ENCODE measurements at regions not wholly inside any gene's neighbourhood (a gene's known extent, or its start where the extent isn't known, plus 50 kb on each side); places are given as distances from the start of the nearest gene placed in this dataset.

GRCh38 chr11:21948876-21949275 lies 244.0 kb upstream of the ANO5 start:
- Histone ChIP-seq H3K79me2 (ENCODE audit: control insufficient read depth, insufficient read depth, low read length) (no peaks in the 10 kb centered on the region), H3K27ac (ENCODE audit: extremely low read depth, low read depth, low read length) (no peak overlapping the region), H2AFZ (ENCODE audit: low read depth, low read length) (no peak overlapping the region), H3K27me3 (ENCODE audit: control insufficient read depth in 2 of 2, insufficient read depth in 2 of 2, low read length in 2 of 2) (no peaks in the 10 kb centered on the region), H4K20me1 (replicated peaks; ENCODE audit: control insufficient read depth, insufficient read depth, low read length) (no peaks in the 10 kb centered on the region), H3K4me2 (ENCODE audit: insufficient read depth, low read length) (no peak overlapping the region), H3K9me1 (ENCODE audit: control insufficient read depth, insufficient read depth, low read length) (no peaks in the 10 kb centered on the region), H3K4me1 (replicated peaks in 1 of 2; ENCODE audit: control insufficient read depth in 2 of 2, insufficient read depth in 2 of 2, low read length in 2 of 2) (no peaks in the 10 kb centered on the region), H3K9me3 (replicated peaks; ENCODE audit: control insufficient read depth, insufficient read depth, low read depth, low read length) (no peaks in the 10 kb centered on the region; the same call in 1 of the 2 replicates), H3K9ac (ENCODE audit: insufficient read depth in 1 of 2, low read depth in 2 of 2, low read length in 2 of 2) (no peak overlapping the region), H3K4me3 (no peak overlapping the region), H3K36me3 (ENCODE audit: control insufficient read depth, insufficient read depth, low read length) (no peaks in the 10 kb centered on the region)
- no peak for ATAC-seq
- ChIA-PET POLR2A (no interaction called here), CTCF (ENCODE audit: low intra/inter-chr PET ratio) (no interaction called here)
- TF ChIP-seq, protein P1, sequence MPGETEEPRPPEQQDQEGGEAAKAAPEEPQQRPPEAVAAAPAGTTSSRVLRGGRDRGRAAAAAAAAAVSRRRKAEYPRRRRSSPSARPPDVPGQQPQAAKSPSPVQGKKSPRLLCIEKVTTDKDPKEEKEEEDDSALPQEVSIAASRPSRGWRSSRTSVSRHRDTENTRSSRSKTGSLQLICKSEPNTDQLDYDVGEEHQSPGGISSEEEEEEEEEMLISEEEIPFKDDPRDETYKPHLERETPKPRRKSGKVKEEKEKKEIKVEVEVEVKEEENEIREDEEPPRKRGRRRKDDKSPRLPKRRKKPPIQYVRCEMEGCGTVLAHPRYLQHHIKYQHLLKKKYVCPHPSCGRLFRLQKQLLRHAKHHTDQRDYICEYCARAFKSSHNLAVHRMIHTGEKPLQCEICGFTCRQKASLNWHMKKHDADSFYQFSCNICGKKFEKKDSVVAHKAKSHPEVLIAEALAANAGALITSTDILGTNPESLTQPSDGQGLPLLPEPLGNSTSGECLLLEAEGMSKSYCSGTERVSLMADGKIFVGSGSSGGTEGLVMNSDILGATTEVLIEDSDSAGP (CRISPR knock-in tag; IDR thresholded peaks at IDR 0.05): no peak
- TF ChIP-seq CCNT2 (IDR thresholded peaks at IDR 0.05; ENCODE audit: borderline replicate concordance, extremely low read depth, insufficient read length, low read depth, low read length) (no peak), MAZ (CRISPR knock-in tag; conservative IDR thresholded peaks at IDR 0.05 in 1 of 2, IDR thresholded peaks at IDR 0.05 in 1 of 2) (no peak), AFF4 (CRISPR knock-in tag; IDR thresholded peaks at IDR 0.05) (no peak)
- no TSS peak for BruUV-seq (replicated peaks)
- intact Hi-C loops (cut with micrococcal nuclease): no loop called here
- DNase-seq (ENCODE audit: extremely low read depth in 1 of 4, low spot score in 3 of 4): no peak
- no peak for FAIRE-seq
- in situ Hi-C loops (cut with MboI): no loop called here
- WGBS (ENCODE audit: insufficient coverage, low coverage, missing lambda C conversion rate): 0% methylated on average over 1 of the region's 1 CpG
